OCI-LY7 (cell line): ENCODE measurements at regions not wholly inside any gene's neighbourhood (a gene's known extent, or its start where the extent isn't known, plus 50 kb on each side); places are given as distances from the start of the nearest gene placed in this dataset.

Experiments
- BruUV-seq: library from RNA; stranded (reverse); fragments of 400-500 nt; replicated peaks from 2 replicates; lab custom pipeline; 2021; lab: Mats Ljungman, UMichigan
- CTCF ChIA-PET: fragments of 300-600 bp; sonication (Branson Sonifier 250); formaldehyde crosslinking; loops from one replicate; lab custom pipeline; 2022; ENCODE audit warnings: antibody characterized with exemption; ENCODE audit not compliant: unreplicated experiment; lab: Charles Lee
- POLR2A ChIA-PET: fragments of 300-600 bp; sonication (Branson Sonifier 250); formaldehyde crosslinking; loops from one replicate; lab custom pipeline; 2022; ENCODE audit warnings: antibody characterized with exemption; lab: Charles Lee
- DNase-seq: peaks from one replicate; pipeline ENCODE4 v3.0.0-alpha.2; 2015; ENCODE audit warnings: low spot score
- H2AFZ ChIP-seq: fragments of 200-600 bp; sonication (generic), shearing (Covaris generic); 2 replicates; pipeline ENCODE4 v1.6.1; 2014; ENCODE audit warnings: mild to moderate bottlenecking, antibody characterized with exemption, low read length, moderate library complexity
- H3K27ac ChIP-seq: fragments of 200-600 bp; sonication (generic); 2 replicates; pipeline ENCODE4 v1.5.1; 2014; ENCODE audit warnings: mixed run types, low read depth, mild to moderate bottlenecking, moderate library complexity, low read length, inconsistent platforms; ENCODE audit not compliant: poor library complexity, severe bottlenecking
- H3K36me3 ChIP-seq: fragments of 200-600 bp; sonication (generic); 2 replicates; pipeline ENCODE4 v1.6.1; 2014; ENCODE audit warnings: mild to moderate bottlenecking, antibody characterized with exemption, low read length, moderate library complexity, mixed read lengths; ENCODE audit not compliant: insufficient read depth
- H3K4me1 ChIP-seq: fragments of 200-600 bp; sonication (generic); 2 replicates; pipeline ENCODE4 v1.5.1; 2014; ENCODE audit warnings: mild to moderate bottlenecking, low read length; ENCODE audit not compliant: insufficient read depth, poor library complexity, severe bottlenecking
- H3K4me2 ChIP-seq: fragments of 200-600 bp; sonication (generic); 2 replicates; pipeline ENCODE4 v1.6.1; 2014; ENCODE audit warnings: mild to moderate bottlenecking, low read length
- H3K4me3 ChIP-seq: fragments of 200-600 bp; sonication (generic); 2 replicates; pipeline ENCODE4 v1.5.1; 2014; ENCODE audit warnings: mild to moderate bottlenecking, low read depth, low read length; ENCODE audit not compliant: poor library complexity, severe bottlenecking
- H3K79me2 ChIP-seq: fragments of 200-600 bp; sonication (generic); 2 replicates; pipeline ENCODE4 v1.6.1; 2016; ENCODE audit warnings: low read depth, mild to moderate bottlenecking, low read length, moderate library complexity, mixed read lengths; ENCODE audit not compliant: insufficient read depth
- H3K9me2 ChIP-seq: fragments of 200-600 bp; sonication (generic); 2 replicates; pipeline ENCODE4 v1.6.1; 2016; ENCODE audit warnings: mild to moderate bottlenecking, low read length, mixed read lengths; ENCODE audit not compliant: insufficient read depth
- H3K9me3 ChIP-seq: fragments of 200-600 bp; sonication (generic); 2 replicates; pipeline ENCODE4 v1.6.1; 2014; ENCODE audit warnings: mild to moderate bottlenecking, mixed run types, low read length, mixed read lengths
- H4K20me1 ChIP-seq: fragments of 200-600 bp; sonication (generic); 2 replicates; pipeline ENCODE4 v1.6.1; 2014; ENCODE audit warnings: mild to moderate bottlenecking, antibody characterized with exemption, low read length, moderate library complexity, mixed read lengths; ENCODE audit not compliant: insufficient read depth
- EZH2phosphoT487 ChIP-seq: fragments of 200-600 bp; sonication (generic); IDR thresholded peaks from 2 replicates; pipeline ENCODE4 v1.6.1; 2018; ENCODE audit warnings: low read depth, borderline replicate concordance, mild to moderate bottlenecking, mixed run types, antibody characterized with exemption, low read length, moderate library complexity, mixed read lengths
- intact Hi-C: fragments of 100-400 bp; cut with micrococcal nuclease; formaldehyde crosslinking; loops from one replicate; pipeline ENCODE4 v1.10.0; 2022; ENCODE audit not compliant: unreplicated experiment
- TF ChIP-seq, protein P1 (sequence below): fragments of 200-600 bp; sonication (generic); conservative IDR thresholded peaks from 2 replicates; pipeline ENCODE4 v1.5.1; 2014; ENCODE audit warnings: mild to moderate bottlenecking, antibody characterized with exemption, low read length, moderate library complexity, mixed read lengths

DNA sequence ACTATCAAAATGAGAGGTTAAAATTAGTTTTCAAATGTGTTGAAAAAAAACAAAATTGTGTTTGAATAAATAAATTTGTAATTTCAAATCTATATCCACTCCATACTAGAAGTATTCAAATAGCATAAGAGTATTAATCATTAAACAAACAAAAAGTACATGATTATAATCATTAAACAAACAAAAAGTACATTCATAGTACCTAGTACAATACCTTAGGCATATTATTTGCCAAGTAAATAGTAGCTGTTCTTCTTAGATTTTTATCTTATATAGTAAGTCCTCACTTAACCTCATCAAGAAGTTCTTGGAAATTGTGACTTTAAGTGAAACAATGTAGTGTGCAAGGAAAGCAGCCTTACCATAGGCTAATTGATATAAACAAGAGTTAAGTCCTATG is 349.3 kb upstream of the VWC2 start:
- BruUV-seq: no TSS peak
- no peaks in the 10 kb centered on the region for H3K79me2 ChIP-seq
- H4K20me1 ChIP-seq: no peaks in the 10 kb centered on the region
- H3K4me3 ChIP-seq: no peak overlapping the region
- no peak overlapping the region for H3K27ac ChIP-seq
- H3K4me1 ChIP-seq: no peaks in the 10 kb centered on the region
- no peak for TF ChIP-seq EZH2phosphoT487
- TF ChIP-seq, protein P1, sequence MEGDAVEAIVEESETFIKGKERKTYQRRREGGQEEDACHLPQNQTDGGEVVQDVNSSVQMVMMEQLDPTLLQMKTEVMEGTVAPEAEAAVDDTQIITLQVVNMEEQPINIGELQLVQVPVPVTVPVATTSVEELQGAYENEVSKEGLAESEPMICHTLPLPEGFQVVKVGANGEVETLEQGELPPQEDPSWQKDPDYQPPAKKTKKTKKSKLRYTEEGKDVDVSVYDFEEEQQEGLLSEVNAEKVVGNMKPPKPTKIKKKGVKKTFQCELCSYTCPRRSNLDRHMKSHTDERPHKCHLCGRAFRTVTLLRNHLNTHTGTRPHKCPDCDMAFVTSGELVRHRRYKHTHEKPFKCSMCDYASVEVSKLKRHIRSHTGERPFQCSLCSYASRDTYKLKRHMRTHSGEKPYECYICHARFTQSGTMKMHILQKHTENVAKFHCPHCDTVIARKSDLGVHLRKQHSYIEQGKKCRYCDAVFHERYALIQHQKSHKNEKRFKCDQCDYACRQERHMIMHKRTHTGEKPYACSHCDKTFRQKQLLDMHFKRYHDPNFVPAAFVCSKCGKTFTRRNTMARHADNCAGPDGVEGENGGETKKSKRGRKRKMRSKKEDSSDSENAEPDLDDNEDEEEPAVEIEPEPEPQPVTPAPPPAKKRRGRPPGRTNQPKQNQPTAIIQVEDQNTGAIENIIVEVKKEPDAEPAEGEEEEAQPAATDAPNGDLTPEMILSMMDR: no peak
- CTCF ChIA-PET: no interaction called here
- H3K9me2 ChIP-seq: no peaks in the 10 kb centered on the region
- intact Hi-C loops: no loop called here
- peak overlapping the region; percentile 55; the same call in 1 of the 2 replicates for H2AFZ ChIP-seq
- POLR2A ChIA-PET: interaction anchor here (0.8 to 1.5 kb wide), 2 partner anchors 75 to 119 kb away, joined by 3 read pairs; no protein-coding TSS in a partner anchor
- H3K36me3 ChIP-seq: no peaks in the 10 kb centered on the region
- no peak overlapping the region for H3K4me2 ChIP-seq
- no peaks in the 10 kb centered on the region for H3K9me3 ChIP-seq
- no peak for DNase-seq

- no peak overlapping the region for H3K4me2 ChIP-seq
- no peaks in the 10 kb centered on the region for H3K4me1 ChIP-seq
- peak overlapping the region; percentile 51 for H2AFZ ChIP-seq
- intact Hi-C loops: no loop called here
- no peak for DNase-seq
- CTCF ChIA-PET: no interaction called here
- no peak for TF ChIP-seq EZH2phosphoT487
- TF ChIP-seq, protein P1: no peak
- H3K27ac ChIP-seq: no peak overlapping the region
- no peaks in the 10 kb centered on the region for H4K20me1 ChIP-seq
- no peaks in the 10 kb centered on the region for H3K9me2 ChIP-seq
- no TSS peak for BruUV-seq
- no peaks in the 10 kb centered on the region for H3K36me3 ChIP-seq
- POLR2A ChIA-PET: interaction anchor here (1.0 to 1.5 kb wide), 4 partner anchors 9 to 120 kb away, joined by 3 to 7 read pairs (median 3); no protein-coding TSS in a partner anchor
- H3K4me3 ChIP-seq: no peak overlapping the region
- H3K79me2 ChIP-seq: no peaks in the 10 kb centered on the region
- H3K9me3 ChIP-seq: no peaks in the 10 kb centered on the region
These were observed 348.1 kb upstream of the VWC2 start for GRCh38 chr7:49425277-49425818.

DNA sequence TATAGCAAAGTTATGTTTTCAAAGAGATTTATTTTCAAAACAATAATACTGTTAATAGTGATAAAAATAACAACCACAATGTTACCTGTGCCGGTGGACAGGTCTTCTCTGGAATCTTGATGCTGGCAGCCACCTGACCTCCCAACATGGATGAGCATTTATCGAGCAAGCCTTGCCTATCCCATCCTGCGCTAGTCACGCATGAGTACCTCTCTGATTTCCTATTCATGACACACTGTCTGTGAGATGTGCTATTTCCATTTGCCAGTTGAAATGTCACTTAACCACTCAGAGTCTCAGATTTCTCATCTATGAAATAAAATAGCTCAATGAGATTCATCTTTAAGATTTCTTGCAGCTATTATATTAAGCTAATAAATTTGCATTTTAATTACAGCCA is 341.2 kb upstream of the VWC2 start:
- ChIA-PET POLR2A (interaction anchor here (0.7 to 1.1 kb wide), 4 partner anchors 13 to 23 kb away, joined by 3 to 5 read pairs (median 4); no protein-coding TSS in a partner anchor), CTCF (no interaction called here)
- intact Hi-C loops: no loop called here
- Histone ChIP-seq H3K36me3 (no peaks in the 10 kb centered on the region), H3K9me2 (no peaks in the 10 kb centered on the region), H3K27ac (no peak overlapping the region), H3K79me2 (no peaks in the 10 kb centered on the region), H3K4me1 (peaks cover 11% of the 10 kb centered on the region), H4K20me1 (no peaks in the 10 kb centered on the region), H3K4me2 (no peak overlapping the region), H2AFZ (no peak overlapping the region), H3K4me3 (no peak overlapping the region), H3K9me3 (no peaks in the 10 kb centered on the region)
- no peak for DNase-seq
- TF ChIP-seq EZH2phosphoT487: no peak
- TF ChIP-seq, protein P1: no peak
- BruUV-seq: no TSS peak
